ENCODE measurements at regions not wholly inside any gene's neighbourhood (a gene's known extent, or its start where the extent isn't known, plus 50 kb on each side); places are given as distances from the start of the nearest gene placed in this dataset.

GRCh38 chr5:3460416-3460815 is 135.2 kb upstream of the IRX1 start:
- TF ChIP-seq SIX5 (IDR thresholded peaks at IDR 0.05; ENCODE audit: low read depth, low read length) = no peak
- TF ChIP-seq POLR2A (IDR thresholded peaks at IDR 0.05; ENCODE audit: control extremely low read depth in 1 of 2, low read depth in 2 of 2, low read length in 2 of 2) = no peak
- TF ChIP-seq CTCF (IDR thresholded peaks at IDR 0.05; ENCODE audit: control extremely low read depth in 1 of 3, insufficient read depth in 1 of 3, low read depth in 1 of 3, low read length in 3 of 3) = no peak
- TF ChIP-seq TAF1 (IDR thresholded peaks at IDR 0.05; ENCODE audit: low read depth, low read length) = no peak
- no peak for TF ChIP-seq ZNF274 (IDR thresholded peaks at IDR 0.05; ENCODE audit: borderline replicate concordance, extremely low read depth, low read length)
- no peak for TF ChIP-seq USF2 (IDR thresholded peaks at IDR 0.05; ENCODE audit: low read length)
- no peak for TF ChIP-seq HDAC6 (IDR thresholded peaks at IDR 0.05; ENCODE audit: low read depth, low read length)
- TF ChIP-seq EGR1 (IDR thresholded peaks at IDR 0.05; ENCODE audit: borderline replicate concordance, low read depth, low read length) = no peak
